Activated T-cell treated with anti-CD3 and anti-CD28 coated beads for 4 hours (primary cell): ENCODE measurements at regions not wholly inside any gene's neighbourhood (a gene's known extent, or its start where the extent isn't known, plus 50 kb on each side); places are given as distances from the start of the nearest gene placed in this dataset.
"Not testable (repeated sequence)": the region's sequence is repeated elsewhere in the genome, so short reads cannot be mapped to it uniquely, and the experiment has no call there.

Experiments
- DNase-seq: peaks from one replicate; pipeline ENCODE4 v3.0.0-alpha.2; 2020

DNA sequence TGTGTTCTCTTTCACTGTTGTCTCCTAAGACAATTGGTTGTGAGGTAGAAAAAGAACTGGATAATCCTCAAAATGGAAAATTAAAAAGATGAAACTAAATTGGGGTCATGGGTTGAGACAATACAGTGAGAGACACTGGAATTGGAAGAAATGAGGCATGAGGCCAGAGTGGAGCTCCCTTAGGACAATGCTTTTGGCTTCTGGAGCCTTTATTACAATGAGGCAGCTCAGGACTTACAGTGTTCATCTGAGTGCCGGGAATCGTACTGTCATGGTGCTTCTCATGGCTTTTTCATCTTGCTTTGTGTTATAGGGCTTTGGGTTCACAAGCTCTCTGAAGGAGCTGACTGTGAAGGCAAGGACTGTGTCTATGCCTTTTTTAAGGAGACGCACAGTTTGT, 293.5 kb downstream of the SOX2 start:
- no peak for DNase-seq

- DNase-seq: no peak
Measured at GRCh38 chr3:182005701-182006100, 294.0 kb downstream of the SOX2 start.

DNA sequence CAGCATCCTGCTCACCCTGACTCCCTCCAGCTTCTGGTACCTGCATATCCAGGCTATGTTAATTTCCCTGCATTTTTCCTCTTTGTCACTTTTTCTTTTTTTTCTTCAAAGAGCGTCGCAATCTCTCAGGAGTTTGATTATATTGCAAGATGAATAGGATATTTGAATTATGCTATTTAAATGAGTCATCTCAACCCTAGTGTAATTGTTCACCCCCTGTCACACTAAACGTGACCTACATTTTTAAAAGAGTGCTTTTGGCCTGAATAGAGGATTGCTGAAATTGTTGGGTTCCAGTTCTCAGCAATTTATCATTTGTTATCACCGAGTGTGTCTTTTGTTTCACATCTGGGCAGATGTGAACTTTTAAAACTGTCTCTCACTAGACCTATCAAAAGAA, 294.7 kb downstream of the SOX2 start:
- DNase-seq: no peak

DNA sequence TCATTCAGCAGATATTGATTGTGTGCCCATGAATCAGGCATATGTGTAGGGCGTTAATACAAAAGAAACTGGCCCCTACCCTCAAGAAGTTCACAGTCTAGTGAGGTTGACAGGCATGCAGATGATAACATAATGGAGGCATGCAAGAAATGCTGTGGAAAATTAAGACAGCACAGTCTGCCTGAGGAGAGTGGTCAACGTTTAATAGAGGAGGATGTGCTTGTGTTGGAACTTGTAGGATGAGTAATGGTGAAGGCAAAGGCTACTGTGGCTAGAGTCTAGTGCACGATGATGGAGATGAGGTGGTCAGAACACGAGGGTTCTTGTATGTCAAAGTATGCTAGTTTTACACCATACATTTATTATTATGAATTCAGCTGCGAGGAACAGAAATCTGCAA, 295.7 kb downstream of the SOX2 start:
- DNase-seq: no peak

DNA sequence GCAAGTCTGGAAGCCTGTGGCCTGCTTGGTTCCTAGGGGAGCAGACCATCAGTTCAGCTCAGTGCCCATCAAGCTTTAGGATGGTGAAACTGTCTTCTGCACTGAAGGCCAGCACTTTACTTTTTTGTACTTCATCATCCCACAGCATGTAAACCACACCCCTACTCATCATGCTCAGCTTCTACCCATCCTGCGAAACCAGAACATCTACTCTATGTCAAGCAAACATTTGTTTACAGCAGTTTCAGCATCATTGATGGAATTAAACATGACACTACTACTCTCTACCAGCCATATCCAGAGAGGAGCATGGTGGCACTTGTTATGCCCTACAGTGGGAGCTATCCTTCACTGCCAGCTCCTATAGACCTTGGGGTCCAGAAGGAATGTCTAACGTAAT, 306.6 kb downstream of the SOX2 start:
- no peak for DNase-seq

- no peak for DNase-seq
Measured at GRCh38 chr3:182019926-182020325, 308.2 kb downstream of the SOX2 start.

GRCh38 chr3:182023843-182024242, 312.1 kb downstream of the SOX2 start:
- DNase-seq: no peak

DNA sequence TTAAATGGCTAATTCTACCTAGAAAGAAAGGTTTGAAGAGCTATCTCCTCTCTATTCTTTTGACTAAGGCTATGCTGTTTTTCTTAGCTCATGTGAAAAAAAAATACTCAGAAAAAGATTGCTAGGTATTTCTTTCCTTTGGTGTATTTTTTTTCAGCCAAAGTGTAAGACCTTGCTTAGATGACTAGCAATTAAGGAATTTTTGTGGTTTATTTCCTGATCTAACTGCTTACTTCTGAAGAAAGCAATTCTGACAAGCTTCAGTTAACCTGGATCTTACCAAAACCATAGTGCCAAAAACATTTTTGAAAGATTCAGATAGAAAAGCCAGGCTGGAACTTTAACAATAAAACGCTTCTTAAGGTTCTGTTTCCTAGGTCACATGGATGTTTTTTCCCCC, 315.6 kb downstream of the SOX2 start:
- DNase-seq: no peak

DNA sequence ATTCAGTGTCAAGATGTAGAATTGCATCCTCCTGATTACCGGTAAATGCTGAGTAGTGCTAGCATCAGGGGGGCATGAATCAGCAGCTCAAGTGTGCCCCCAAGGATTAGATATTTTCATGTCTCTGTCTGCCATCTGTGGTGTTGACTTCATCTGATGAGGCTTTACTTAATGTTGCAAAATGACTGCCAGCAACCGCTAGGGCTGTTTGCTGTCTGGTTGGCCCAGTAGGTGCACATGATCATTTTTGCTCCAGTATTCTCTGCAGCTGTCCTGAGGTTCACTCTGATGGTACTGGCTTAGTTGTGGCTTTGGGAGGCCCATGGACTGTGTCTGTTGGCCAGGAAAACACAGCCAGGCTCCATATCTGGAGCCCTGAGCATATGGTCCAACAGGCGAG, 316.4 kb downstream of the SOX2 start:
- no peak for DNase-seq

- not testable (repeated sequence) for DNase-seq
Measured at GRCh38 chr3:182034231-182034630, 322.5 kb downstream of the SOX2 start.

DNA sequence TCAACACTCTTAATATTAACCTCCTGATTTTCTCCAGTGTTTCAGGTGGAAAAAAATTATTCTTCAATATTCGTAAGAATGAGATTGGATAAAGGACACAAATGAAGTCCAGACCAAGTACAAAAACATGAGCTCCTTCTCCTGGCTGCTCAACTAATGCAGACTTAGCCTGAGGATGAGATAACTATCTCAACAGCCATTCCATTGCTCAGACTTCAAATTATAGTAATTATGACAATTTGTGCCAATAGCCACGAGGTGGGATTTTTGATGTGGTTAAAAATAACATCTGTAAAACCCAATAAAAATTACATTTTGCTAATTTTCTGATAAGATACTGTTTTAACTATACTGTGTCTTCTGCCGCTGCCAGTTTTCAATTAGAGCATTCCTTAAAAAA, 323.6 kb downstream of the SOX2 start:
- no peak for DNase-seq

- no peak for DNase-seq
Measured at GRCh38 chr3:182036382-182036781, 324.7 kb downstream of the SOX2 start.

- DNase-seq: no peak
Measured at GRCh38 chr3:182041668-182042291, 330.1 kb downstream of the SOX2 start.

DNA sequence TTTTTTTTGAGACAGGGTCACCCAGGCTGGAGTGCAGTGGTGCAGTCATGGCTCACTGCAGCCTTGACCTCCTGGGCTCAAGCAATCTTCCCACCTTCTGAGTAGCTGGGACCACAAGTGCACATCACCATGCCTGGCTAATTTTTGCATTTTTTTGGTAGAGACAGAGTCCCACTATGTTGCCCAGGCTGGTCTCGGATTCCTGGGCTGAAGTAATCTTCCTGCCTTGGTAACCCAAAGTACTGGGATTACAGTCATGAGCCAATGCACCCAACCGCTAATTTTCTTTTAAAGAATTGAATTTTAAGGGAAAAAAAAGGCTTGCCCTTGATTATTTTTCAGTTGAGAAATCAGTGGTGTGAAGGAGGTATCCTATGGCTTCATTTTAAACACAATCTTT, 334.0 kb downstream of the SOX2 start:
- no peak for DNase-seq

DNA sequence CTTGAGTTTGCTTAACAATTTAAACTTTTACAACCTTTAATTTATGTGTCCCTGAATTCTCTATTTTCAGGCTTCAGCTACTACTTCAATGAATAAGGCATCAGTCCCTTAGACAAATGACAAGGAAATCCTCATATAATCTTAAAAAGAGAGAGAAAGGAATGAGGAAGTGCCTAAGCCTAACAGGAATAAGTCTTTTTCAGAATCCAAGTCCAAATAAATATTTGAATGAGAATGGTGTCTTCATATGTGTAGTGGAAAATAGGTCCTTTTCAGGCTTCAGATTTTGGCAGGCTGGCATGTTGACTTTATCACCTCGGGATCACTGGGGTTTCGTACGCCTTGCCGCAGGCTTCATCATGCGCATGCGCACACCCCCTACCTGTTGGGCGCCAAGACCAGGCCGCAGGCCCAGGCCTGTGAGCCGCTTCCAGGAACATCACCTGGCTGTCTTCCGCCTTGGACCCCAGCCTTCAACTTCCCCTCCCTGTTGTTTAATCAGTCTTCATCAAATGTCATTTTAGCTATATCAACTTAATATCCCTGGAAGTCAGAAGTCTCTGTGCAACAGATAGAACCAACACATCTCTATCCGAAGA, 334.5 kb downstream of the SOX2 start:
- no peak for DNase-seq

GRCh38 chr3:182050932-182051331, 339.2 kb downstream of the SOX2 start:
- no peak for DNase-seq

- no peak for DNase-seq
Measured at GRCh38 chr3:182052332-182052731, 340.6 kb downstream of the SOX2 start.

DNA sequence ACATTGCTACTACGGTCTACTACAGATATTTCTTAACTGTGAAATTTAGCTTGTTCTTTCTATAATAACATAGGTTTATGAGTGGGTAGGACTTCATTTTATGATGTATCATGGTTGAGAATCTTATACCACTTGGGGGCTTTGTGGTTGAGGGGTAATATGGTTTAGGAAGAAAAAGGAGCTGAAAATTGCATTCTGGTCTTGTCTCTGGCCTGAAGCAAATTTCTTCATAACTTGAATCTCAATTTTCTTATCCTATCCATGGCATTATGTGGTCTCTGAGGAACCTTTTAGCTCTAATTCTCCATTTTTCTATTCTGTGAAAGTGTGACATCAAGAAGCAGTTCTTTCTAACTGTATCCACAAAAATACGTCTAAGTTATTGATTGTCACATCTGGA, 341.0 kb downstream of the SOX2 start:
- no peak for DNase-seq

DNA sequence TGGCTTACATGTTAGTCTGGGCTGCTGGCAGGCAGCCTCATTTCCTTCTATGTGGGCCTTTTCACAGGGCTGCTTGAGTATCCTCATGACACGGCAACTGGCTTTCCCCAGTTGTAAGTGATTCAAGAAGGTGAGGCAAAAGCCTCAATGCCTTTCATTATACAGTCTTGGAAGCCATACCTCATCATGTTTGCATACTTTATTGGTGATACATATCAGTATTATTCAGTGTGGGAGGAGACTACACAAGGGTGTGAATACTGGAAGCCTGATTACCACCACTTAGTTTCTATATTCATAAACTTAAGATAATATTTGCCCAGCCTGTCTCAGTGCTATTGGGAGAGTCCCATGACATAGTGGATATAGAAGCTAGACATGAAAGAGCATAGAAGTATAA, 346.8 kb downstream of the SOX2 start:
- no peak for DNase-seq

DNA sequence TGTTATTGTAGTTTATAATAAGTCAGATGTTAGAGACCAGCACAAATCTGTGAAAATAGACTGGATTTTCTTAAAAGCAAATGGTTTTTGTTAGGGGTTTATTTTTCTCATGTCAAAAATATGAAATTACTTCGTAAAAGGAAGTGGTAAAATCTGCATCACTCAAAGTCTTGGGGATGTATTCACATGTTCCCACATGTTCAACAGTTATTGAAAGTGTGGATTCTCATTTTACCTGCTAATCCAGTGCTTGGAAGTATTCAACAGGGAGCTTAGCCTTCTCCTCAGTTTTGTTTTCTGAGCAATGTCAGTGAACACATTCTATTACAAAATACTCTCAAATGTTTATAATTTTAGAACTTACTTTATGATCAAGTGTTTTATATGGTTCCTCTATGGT, 352.0 kb downstream of the SOX2 start:
- DNase-seq: no peak

DNA sequence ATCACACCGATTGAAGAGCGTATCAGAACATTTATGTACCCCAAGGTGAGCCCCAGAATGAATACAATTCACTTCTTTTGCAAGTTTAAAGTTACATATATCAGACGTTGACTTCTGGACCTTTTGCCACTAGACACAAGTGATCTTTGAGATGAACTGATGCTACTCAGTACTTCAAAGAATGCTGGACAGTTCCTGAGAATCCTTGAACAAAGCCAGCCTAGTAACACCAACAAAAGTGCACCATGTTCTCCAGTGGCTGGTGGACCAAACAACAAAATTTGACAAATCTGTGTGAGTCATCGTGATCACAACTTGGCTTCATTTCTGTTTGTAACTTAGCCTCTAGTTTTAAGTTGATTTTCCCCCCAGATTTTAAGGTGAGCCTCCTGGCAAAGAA, 355.7 kb downstream of the SOX2 start:
- DNase-seq: no peak

DNA sequence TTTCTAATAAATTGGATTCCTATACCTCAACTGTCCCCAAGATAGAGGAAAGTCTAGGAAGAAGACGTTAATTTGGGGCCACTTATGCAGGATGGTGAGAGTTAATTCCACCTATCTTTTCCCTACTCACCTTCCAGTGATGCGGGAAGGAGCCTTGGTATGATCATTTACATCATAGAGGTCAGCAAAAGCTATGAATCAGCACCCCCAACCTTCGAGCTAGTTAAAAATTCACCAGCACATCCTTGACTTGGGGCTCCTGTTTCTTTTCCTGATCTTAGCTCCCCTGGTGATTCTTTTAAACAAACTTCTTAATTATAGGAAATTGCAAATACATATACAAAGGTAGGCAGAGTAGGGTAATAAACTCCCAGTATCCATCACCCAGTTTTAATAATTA, 366.6 kb downstream of the SOX2 start:
- no peak for DNase-seq

- no peak for DNase-seq
Measured at GRCh38 chr3:182078929-182079328, 367.2 kb downstream of the SOX2 start.

DNA sequence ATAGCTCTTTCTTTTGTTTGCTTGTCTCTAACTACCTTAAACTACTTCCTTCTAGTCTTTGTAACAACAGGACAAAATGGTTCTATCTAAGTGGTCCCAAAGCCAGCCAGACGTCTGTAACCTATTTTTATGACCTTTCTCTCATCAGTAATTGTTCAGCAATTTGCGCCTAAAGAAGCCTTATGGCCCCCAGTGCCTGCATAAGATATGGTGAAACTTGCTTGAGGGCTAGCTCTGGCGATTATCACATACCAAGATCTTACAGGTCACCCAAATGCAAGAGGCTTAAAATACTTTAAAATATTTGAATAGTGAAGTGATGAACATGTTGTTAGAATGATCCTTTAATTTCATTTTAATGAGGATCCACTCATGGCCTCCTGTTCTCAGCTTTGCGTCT, 369.4 kb downstream of the SOX2 start:
- no peak for DNase-seq

GRCh38 chr3:182083112-182083511, 371.4 kb downstream of the SOX2 start:
- DNase-seq: no peak
